Ecto neural progenitor cell (in vitro differentiated cells): ENCODE measurements at regions not wholly inside any gene's neighbourhood (a gene's known extent, or its start where the extent isn't known, plus 50 kb on each side); places are given as distances from the start of the nearest gene placed in this dataset.

Source experiments
- DNase-seq: peaks from one replicate; pipeline ENCODE4 v3.0.0-alpha.2; 2018; ENCODE audit warnings: low spot score

- DNase-seq: no peak
Measured at GRCh38 chr1:199751962-199752687, 275.4 kb upstream of the NR5A2 start.

GRCh38 chr1:199752688-199753027 is 274.9 kb upstream of the NR5A2 start:
- DNase-seq: no peak

- no peak for DNase-seq
Measured at GRCh38 chr1:199753513-199753912, 274.0 kb upstream of the NR5A2 start.

- no peak for DNase-seq
Measured at GRCh38 chr1:199756066-199756465, 271.4 kb upstream of the NR5A2 start.

GRCh38 chr1:199758626-199759255 is 268.8 kb upstream of the NR5A2 start:
- no peak for DNase-seq

- no peak for DNase-seq
Measured at GRCh38 chr1:199759268-199759730, 268.2 kb upstream of the NR5A2 start.

- DNase-seq: no peak
Measured at GRCh38 chr1:199762572-199762971, 264.9 kb upstream of the NR5A2 start.

GRCh38 chr1:199766218-199766792 is 261.2 kb upstream of the NR5A2 start:
- no peak for DNase-seq

GRCh38 chr1:199767700-199768099 is 259.8 kb upstream of the NR5A2 start:
- DNase-seq: no peak

- DNase-seq: no peak
Measured at GRCh38 chr1:199774433-199775089, 252.9 kb upstream of the NR5A2 start.

GRCh38 chr1:199776768-199777497 is 250.6 kb upstream of the NR5A2 start:
- no peak for DNase-seq

GRCh38 chr1:199778324-199778955 is 249.1 kb upstream of the NR5A2 start:
- DNase-seq: no peak

GRCh38 chr1:199780091-199780490 is 247.4 kb upstream of the NR5A2 start:
- no peak for DNase-seq

GRCh38 chr1:199780948-199781670 is 246.4 kb upstream of the NR5A2 start:
- no peak for DNase-seq

- DNase-seq: no peak
Measured at GRCh38 chr1:199784138-199784895, 243.2 kb upstream of the NR5A2 start.

- no peak for DNase-seq
Measured at GRCh38 chr1:199786695-199787094, 240.8 kb upstream of the NR5A2 start.

- DNase-seq: no peak
Measured at GRCh38 chr1:199789141-199789540, 238.4 kb upstream of the NR5A2 start.

- no peak for DNase-seq
Measured at GRCh38 chr1:199791495-199791894, 236.0 kb upstream of the NR5A2 start.

- DNase-seq: no peak
Measured at GRCh38 chr1:199792874-199793273, 234.6 kb upstream of the NR5A2 start.

- DNase-seq: no peak
Measured at GRCh38 chr1:199794105-199794863, 233.2 kb upstream of the NR5A2 start.
